GM18505 (cell line): ENCODE measurements at regions not wholly inside any gene's neighbourhood (a gene's known extent, or its start where the extent isn't known, plus 50 kb on each side); places are given as distances from the start of the nearest gene placed in this dataset.

Source experiments
- ATAC-seq: cut with Tn5 transposase; IDR thresholded peaks from one replicate; pipeline ENCODE4 v1.9.1; 2021; ENCODE audit not compliant: unreplicated experiment
- POLR2A ChIP-seq: IDR thresholded peaks from 4 replicates; pipeline ENCODE4 v1.6.1; 2011; ENCODE audit warnings: borderline replicate concordance; ENCODE audit not compliant: insufficient read depth, insufficient read length; ENCODE audit errors: extremely low read depth

DNA sequence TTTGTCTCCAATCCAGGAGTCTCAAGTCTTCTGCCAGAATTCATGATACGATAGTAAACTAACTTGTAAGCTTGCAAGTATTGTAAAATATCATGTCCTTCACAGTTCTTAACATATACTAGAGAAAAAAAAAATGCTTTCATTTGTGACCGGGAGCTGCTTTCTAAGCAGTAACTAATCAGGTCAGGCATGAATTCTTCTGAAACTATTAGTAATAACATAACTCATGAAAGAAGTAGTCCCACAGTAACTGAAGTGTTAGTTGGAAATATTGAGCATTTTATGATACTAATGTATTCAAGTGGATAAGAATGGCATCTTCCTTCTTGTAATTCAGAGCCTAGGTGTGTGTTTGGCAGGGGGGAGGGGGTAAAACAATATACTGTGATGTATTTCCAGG lies 665.6 kb downstream of the DNAJB9 start:
- TF ChIP-seq POLR2A: no peak
- ATAC-seq: no peak

DNA sequence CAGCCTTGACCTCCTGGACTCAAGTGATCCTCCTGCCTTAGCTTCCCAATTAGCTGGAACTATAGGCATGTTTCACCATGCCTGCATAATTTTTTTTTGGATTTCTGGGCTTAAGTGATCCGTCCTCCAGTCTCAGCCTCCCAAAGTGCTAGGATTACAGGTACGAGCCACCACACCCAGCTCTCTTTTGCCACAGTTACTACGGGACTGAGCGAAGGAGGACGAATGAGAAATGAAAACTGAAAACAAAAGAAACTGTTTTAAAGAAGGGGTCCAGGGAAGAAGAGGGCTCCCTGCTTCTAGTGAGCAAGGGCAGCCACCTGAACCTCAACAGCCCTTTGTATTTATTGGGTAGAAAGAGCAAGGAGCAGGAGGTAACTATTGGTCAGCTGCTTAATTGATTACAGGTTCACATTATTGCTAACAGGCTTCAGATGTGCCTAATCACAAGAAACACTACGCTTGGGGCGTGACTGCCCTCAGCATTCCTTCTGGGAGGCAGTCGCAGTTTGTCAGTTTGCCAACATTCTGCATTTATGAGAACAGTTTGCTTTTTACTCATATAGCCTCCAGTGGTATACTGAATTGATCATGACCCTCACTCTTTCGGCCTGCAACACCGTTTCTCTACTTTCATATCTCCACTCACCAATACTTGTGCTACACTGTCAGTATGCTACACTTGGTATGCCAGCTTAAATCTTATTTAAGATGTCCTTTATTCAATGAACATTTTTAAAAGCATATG lies 676.8 kb downstream of the DNAJB9 start:
- TF ChIP-seq POLR2A: no peak
- ATAC-seq: no peak

DNA sequence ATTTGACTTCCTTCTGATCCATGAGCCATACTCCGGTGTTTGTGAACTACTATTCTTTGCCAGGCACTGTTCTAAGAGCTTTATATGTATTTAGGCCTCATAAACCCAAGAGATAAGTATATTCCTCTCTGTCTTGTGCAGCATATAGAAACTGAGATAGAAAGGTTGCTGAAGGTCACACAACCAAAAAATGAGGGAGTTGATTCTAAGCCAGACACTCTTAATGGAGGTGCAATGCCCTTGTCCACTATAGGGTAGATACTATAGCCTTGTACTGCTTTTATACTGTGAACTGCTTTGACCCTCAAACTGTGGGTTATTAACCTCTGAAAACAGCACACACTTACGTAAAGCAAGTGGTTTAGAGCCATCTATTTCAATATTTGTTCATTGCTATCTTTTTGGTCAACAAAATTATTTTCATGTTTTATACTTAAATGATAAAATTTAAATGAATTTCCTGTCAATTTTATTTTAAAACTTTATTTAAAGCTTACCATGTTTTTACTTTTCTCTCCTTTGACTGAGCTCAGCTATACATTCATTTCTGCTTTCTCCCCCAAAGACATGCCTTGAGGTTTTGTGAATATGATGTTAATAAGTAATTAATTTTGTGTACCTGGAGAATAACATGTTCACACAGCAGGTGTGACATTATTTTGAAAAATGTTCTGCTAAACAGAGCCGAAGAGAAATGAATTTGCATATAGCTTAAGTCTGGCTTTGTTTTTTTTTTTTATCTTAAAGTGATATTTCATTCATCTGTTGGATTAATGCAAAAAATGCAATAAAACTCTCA lies 687.3 kb downstream of the DNAJB9 start:
- no peak for ATAC-seq
- TF ChIP-seq POLR2A: no peak

GRCh38 chr7:109259151-109259550 lies 689.5 kb downstream of the DNAJB9 start:
- ATAC-seq: no peak
- TF ChIP-seq POLR2A: no peak

GRCh38 chr7:109261781-109262180 lies 692.1 kb downstream of the DNAJB9 start:
- no peak for TF ChIP-seq POLR2A
- no peak for ATAC-seq

GRCh38 chr7:109266610-109267009 lies 696.9 kb downstream of the DNAJB9 start:
- ATAC-seq: no peak
- TF ChIP-seq POLR2A: no peak

DNA sequence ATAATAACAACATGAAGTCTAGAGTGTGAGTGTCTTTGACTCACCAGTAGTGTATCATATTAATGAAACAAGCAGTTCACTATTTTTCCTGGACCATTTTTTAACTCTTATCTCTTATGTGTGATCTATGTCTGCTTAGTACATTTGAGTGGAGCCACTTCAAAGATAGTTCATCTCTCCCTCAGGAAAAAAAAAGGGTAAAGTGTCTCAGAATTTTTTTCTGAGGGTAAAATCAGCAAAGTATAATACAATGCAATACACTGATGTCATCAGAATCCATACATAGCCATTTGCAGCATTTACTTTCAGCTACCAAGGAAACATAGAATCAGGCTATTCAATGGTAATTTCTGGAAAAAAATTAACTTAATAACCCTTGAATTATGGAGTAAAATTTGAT lies 706.7 kb downstream of the DNAJB9 start:
- ATAC-seq: no peak
- TF ChIP-seq POLR2A: no peak

- ATAC-seq: no peak
- no peak for TF ChIP-seq POLR2A
Observed at GRCh38 chr7:109282726-109283125, 713.1 kb downstream of the DNAJB9 start.

- ATAC-seq: no peak
- TF ChIP-seq POLR2A: no peak
Observed at GRCh38 chr7:109284943-109285342, 715.3 kb downstream of the DNAJB9 start.

DNA sequence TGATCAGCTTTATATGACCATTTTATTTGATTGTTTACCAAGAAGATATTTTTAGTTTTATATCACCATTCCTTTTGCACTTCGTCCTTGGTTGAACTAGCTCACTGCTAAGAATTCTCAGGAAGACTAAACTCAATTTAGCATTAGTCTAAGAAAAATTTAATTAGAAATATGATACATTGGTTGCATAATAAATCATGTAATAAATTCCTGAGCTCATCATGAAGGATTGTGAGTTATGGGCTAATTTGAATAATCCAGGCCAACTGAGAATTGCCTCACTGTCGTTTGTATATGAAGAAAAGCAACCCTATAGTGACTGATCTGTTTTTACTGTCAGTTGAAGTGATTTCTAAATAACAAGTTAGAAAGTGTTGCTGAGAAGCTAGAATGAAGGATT lies 725.5 kb downstream of the DNAJB9 start:
- no peak for ATAC-seq
- no peak for TF ChIP-seq POLR2A

GRCh38 chr7:109308816-109309215 lies 739.1 kb downstream of the DNAJB9 start:
- TF ChIP-seq POLR2A: no peak
- no peak for ATAC-seq

GRCh38 chr7:109309790-109310189 lies 740.1 kb downstream of the DNAJB9 start:
- no peak for ATAC-seq
- TF ChIP-seq POLR2A: no peak

- no peak for TF ChIP-seq POLR2A
- ATAC-seq: no peak
Observed at GRCh38 chr7:109318136-109318535, 748.5 kb downstream of the DNAJB9 start.

- no peak for TF ChIP-seq POLR2A
- peak; percentile 56 for ATAC-seq
Observed at GRCh38 chr7:109322833-109323232, 753.2 kb downstream of the DNAJB9 start.

DNA sequence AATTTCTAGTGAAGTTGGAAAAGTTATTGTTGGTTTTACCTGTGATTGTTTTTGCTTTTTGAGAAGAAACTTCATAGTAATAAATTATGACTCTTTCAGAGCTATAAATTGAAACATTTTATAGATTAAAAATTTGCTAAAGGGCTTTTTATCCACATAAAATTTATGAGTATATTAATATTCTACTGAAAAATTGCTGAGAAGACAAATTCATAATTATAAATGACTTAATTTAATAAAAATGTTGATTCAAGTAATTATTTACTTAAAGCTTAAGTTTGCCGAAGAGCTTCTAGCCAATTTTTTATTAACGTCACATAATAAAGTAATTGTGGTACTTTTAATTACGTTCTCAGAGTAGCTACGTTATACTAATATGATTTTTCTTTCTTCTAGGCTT lies 761.7 kb downstream of the DNAJB9 start:
- no peak for TF ChIP-seq POLR2A
- ATAC-seq: no peak

- no peak for ATAC-seq
- TF ChIP-seq POLR2A: no peak
Observed at GRCh38 chr7:109335951-109336350, 766.3 kb downstream of the DNAJB9 start.
